Gastroesophageal sphincter (tissue), 4 donors: ENCODE measurements at regions not wholly inside any gene's neighbourhood (a gene's known extent, or its start where the extent isn't known, plus 50 kb on each side); places are given as distances from the start of the nearest gene placed in this dataset.

Source experiments
- ATAC-seq: fragments of 150-250 bp; one replicate; pipeline ENCODE4 v1.9.1; 2016; ENCODE audit warnings: mild to moderate bottlenecking, moderate library complexity
- H3K27ac ChIP-seq, 4 donors: fragments of 200-600 bp; sonication (generic) in 3 of 4; 1 replicate in 3 of 4; 2 replicates in 1 of 4; pipeline ENCODE4 v1.5.1; 2016 to 2019
- H3K27me3 ChIP-seq: fragments of 200-600 bp; sonication (generic); one replicate; pipeline ENCODE4 v1.5.1; 2019
- H3K36me3 ChIP-seq, 2 donors: fragments of 200-600 bp; sonication (generic); one replicate each; pipeline ENCODE4 v1.5.1; 2019; ENCODE audit warnings: control low read depth in 1 of 2
- H3K4me1 ChIP-seq, 3 donors: fragments of 200-600 bp; sonication (generic); 1 replicate in 2 of 3; 2 replicates in 1 of 3; pipeline ENCODE4 v1.5.1; 2016 to 2019; ENCODE audit warnings: control low read depth in 2 of 3
- H3K4me3 ChIP-seq, 2 donors: fragments of 200-600 bp; sonication (generic); one replicate each; pipeline ENCODE4 v1.5.1; 2019; ENCODE audit warnings: mild to moderate bottlenecking in 1 of 2, moderate library complexity in 1 of 2
- H3K9me3 ChIP-seq, 3 donors: fragments of 200-600 bp; sonication (generic); one replicate each; pipeline ENCODE4 v1.5.1; 2017 to 2019; ENCODE audit warnings: control low read depth in 2 of 3
- CTCF ChIP-seq, 4 experiments: fragments of 200-600 bp in 2 of 4; fragments of 450-650 bp in 2 of 4; sonication (generic) in 1 of 4; IDR thresholded peaks; one replicate each; pipeline ENCODE4 v1.5.1; 2017 to 2019; ENCODE audit warnings: antibody characterized with exemption in 4 of 4, mild to moderate bottlenecking in 2 of 4, moderate library complexity in 2 of 4
- EP300 ChIP-seq: sonication (generic); formaldehyde crosslinking; IDR thresholded peaks from one replicate; pipeline ENCODE4 v1.6.1; 2017; ENCODE audit warnings: antibody characterized with exemption, mild to moderate bottlenecking
- POLR2A ChIP-seq, 2 donors: fragments of 450-650 bp; IDR thresholded peaks; one replicate each; pipeline ENCODE4 v1.6.1; 2017; ENCODE audit warnings: antibody characterized with exemption in 2 of 2, mild to moderate bottlenecking in 2 of 2, moderate library complexity in 1 of 2
- POLR2AphosphoS5 ChIP-seq: sonication (generic); formaldehyde crosslinking; IDR thresholded peaks from one replicate; pipeline ENCODE4 v1.6.1; 2017; ENCODE audit warnings: antibody characterized with exemption
- WGBS, 2 donors: methylation state at CpG; one replicate each; pipeline ENCODE4 v1.1.5; 2018; ENCODE audit warnings: low coverage in 1 of 2; 5-methylcytosine and 5-hydroxymethylcytosine counted together

- ATAC-seq, result no peak
- Histone ChIP-seq H3K9me3 (no peaks in the 10 kb centered on the region), H3K27ac (no peak overlapping the region), H3K4me1 (peaks cover 0 to 11% (median 0%) of the 10 kb centered on the region in 3 donors), H3K4me3 (no peak overlapping the region), H3K36me3 (no peaks in the 10 kb centered on the region), H3K27me3 (no peaks in the 10 kb centered on the region)
- TF ChIP-seq EP300 (no peak), POLR2A (IDR thresholded peaks at IDR 0.05) (no peak), POLR2AphosphoS5 (no peak), CTCF (IDR thresholded peaks at IDR 0.05) (no peak)
- WGBS, 2 donors, result 45 to 86% methylated on average over 1 of the region's 2 CpGs
Measured at GRCh38 chr12:19778797-19779196, 339.5 kb downstream of the AEBP2 start.

- Histone ChIP-seq H3K27me3 (no peaks in the 10 kb centered on the region), H3K27ac (no peak overlapping the region), H3K4me1 (peaks cover 0 to 11% (median 0%) of the 10 kb centered on the region in 3 donors), H3K36me3 (no peaks in the 10 kb centered on the region), H3K4me3 (no peak overlapping the region), H3K9me3 (no peaks in the 10 kb centered on the region)
- TF ChIP-seq POLR2AphosphoS5, result no peak
- TF ChIP-seq EP300, result no peak
- no peak for TF ChIP-seq CTCF (IDR thresholded peaks at IDR 0.05)
- no peak for TF ChIP-seq POLR2A (IDR thresholded peaks at IDR 0.05)
- 100% methylated on average over 1 to 2 of the region's 10 CpGs for WGBS, 2 donors
- no peak for ATAC-seq
Measured at GRCh38 chr12:19779395-19780056, 340.2 kb downstream of the AEBP2 start.

GRCh38 chr12:19780460-19780859, 341.2 kb downstream of the AEBP2 start:
- Histone ChIP-seq H3K4me1 (peaks cover 0 to 11% (median 0%) of the 10 kb centered on the region in 3 donors), H3K36me3 (no peaks in the 10 kb centered on the region), H3K27me3 (no peaks in the 10 kb centered on the region), H3K9me3 (no peaks in the 10 kb centered on the region), H3K27ac (no peak overlapping the region), H3K4me3 (no peak overlapping the region)
- ATAC-seq, result no peak
- TF ChIP-seq POLR2AphosphoS5, result no peak
- TF ChIP-seq CTCF (IDR thresholded peaks at IDR 0.05), result no peak
- TF ChIP-seq EP300, result no peak
- TF ChIP-seq POLR2A (IDR thresholded peaks at IDR 0.05), result no peak
- 54 to 85% methylated on average over 3 to 5 of the region's 6 CpGs for WGBS, 2 donors

GRCh38 chr12:19783547-19784444, 344.5 kb downstream of the AEBP2 start:
- WGBS, 2 donors, result 54 to 86% methylated on average over 5 to 12 of the region's 29 CpGs
- peaks cover 0 to 11% (median 0%) of the 10 kb centered on the region in 3 donors for H3K4me1 ChIP-seq
- no peak overlapping the region for H3K4me3 ChIP-seq
- no peaks in the 10 kb centered on the region for H3K27me3 ChIP-seq
- H3K36me3 ChIP-seq, result no peaks in the 10 kb centered on the region
- no peaks in the 10 kb centered on the region for H3K9me3 ChIP-seq
- H3K27ac ChIP-seq, result no peak overlapping the region
- no peak for ATAC-seq
- TF ChIP-seq POLR2A (IDR thresholded peaks at IDR 0.05), result no peak
- TF ChIP-seq EP300, result no peak
- no peak for TF ChIP-seq CTCF (IDR thresholded peaks at IDR 0.05)
- TF ChIP-seq POLR2AphosphoS5, result no peak
